NCI-H146 treated with DMSO at 0.1 percent for 48 hours (cell line): ENCODE measurements at regions not wholly inside any gene's neighbourhood (a gene's known extent, or its start where the extent isn't known, plus 50 kb on each side); places are given as distances from the start of the nearest gene placed in this dataset.

Experiments
- DNase-seq: peaks from one replicate; lab custom pipeline; 2025; ENCODE audit not compliant: unreplicated experiment; lab: John Stamatoyannopoulos, UW

GRCh38 chr6:106035655-106036054, 50.5 kb upstream of the PRDM1 start:
- no peak for DNase-seq

- no peak for DNase-seq
Observed at GRCh38 chr6:106033806-106034205, 52.3 kb upstream of the PRDM1 start.

GRCh38 chr6:106027758-106028157, 58.4 kb upstream of the PRDM1 start:
- no peak for DNase-seq

- no peak for DNase-seq
Observed at GRCh38 chr6:106026748-106027715, 59.1 kb upstream of the PRDM1 start.

GRCh38 chr6:106025655-106026054, 60.5 kb upstream of the PRDM1 start:
- no peak for DNase-seq

GRCh38 chr6:106022801-106023200, 63.3 kb upstream of the PRDM1 start:
- no peak for DNase-seq

- DNase-seq = no peak
Observed at GRCh38 chr6:106017454-106017853, 68.7 kb upstream of the PRDM1 start.

GRCh38 chr6:106014955-106015354, 71.2 kb upstream of the PRDM1 start:
- no peak for DNase-seq

GRCh38 chr6:106011476-106011875, 74.7 kb upstream of the PRDM1 start:
- no peak for DNase-seq

GRCh38 chr6:106005954-106006353, 80.2 kb upstream of the PRDM1 start:
- DNase-seq = no peak

GRCh38 chr6:106005013-106005412, 81.1 kb upstream of the PRDM1 start:
- DNase-seq = no peak

GRCh38 chr6:106003268-106003987, 82.7 kb upstream of the PRDM1 start:
- no peak for DNase-seq

GRCh38 chr6:106002005-106002404, 84.1 kb upstream of the PRDM1 start:
- DNase-seq = no peak

- no peak for DNase-seq
Observed at GRCh38 chr6:106000935-106001334, 85.2 kb upstream of the PRDM1 start.

- no peak for DNase-seq
Observed at GRCh38 chr6:105997482-105997881, 88.7 kb upstream of the PRDM1 start.

GRCh38 chr6:105995391-105995865, 90.7 kb upstream of the PRDM1 start:
- no peak for DNase-seq

- DNase-seq = no peak
Observed at GRCh38 chr6:105994591-105995390, 91.3 kb upstream of the PRDM1 start.

GRCh38 chr6:105994118-105994590, 92.0 kb upstream of the PRDM1 start:
- no peak for DNase-seq

GRCh38 chr6:105993341-105994117, 92.6 kb upstream of the PRDM1 start:
- no peak for DNase-seq

GRCh38 chr6:105992315-105992961, 93.7 kb upstream of the PRDM1 start:
- peak; percentile 9 for DNase-seq
